ENCODE measurements at regions not wholly inside any gene's neighbourhood (a gene's known extent, or its start where the extent isn't known, plus 50 kb on each side); places are given as distances from the start of the nearest gene placed in this dataset.

- TF ChIP-seq CTCF (IDR thresholded peaks at IDR 0.05; ENCODE audit: insufficient read depth, low read length, poor library complexity, severe bottlenecking) = no peak
- Histone ChIP-seq H3K36me3 (ENCODE audit: control insufficient read depth, insufficient read depth, low read length) (no peaks in the 10 kb centered on the region), H3K27me3 (replicated peaks; ENCODE audit: control insufficient read depth, insufficient read depth, low read length) (no peaks in the 10 kb centered on the region)
Observed at GRCh38 chr6:21299216-21299615, 294.3 kb upstream of the SOX4 start.

DNA sequence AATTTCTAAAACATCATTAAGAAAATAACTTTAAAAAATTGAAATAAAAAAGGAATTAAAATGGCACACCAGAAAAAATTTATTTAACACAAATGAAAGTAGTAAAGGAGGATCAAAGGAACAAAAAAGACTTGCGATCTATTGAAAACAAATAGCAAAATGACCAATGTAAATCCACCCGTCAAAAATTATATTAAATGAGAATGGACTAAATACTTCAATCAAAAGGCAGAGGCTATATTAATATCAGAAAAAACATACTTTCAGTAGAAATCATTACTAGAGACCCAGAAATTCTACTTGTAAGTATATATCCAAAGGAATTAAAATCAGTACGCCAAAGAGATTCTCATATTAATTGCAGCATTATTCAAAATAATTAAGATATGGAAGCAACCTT, 293.1 kb upstream of the SOX4 start:
- no peak for TF ChIP-seq CTCF (IDR thresholded peaks at IDR 0.05; ENCODE audit: insufficient read depth, low read length, poor library complexity, severe bottlenecking)
- H3K27me3 ChIP-seq (replicated peaks; ENCODE audit: control insufficient read depth, insufficient read depth, low read length) = no peaks in the 10 kb centered on the region
- no peak overlapping the region for H3K4me3 ChIP-seq (replicated peaks; ENCODE audit: low read depth, low read length)
- no peaks in the 10 kb centered on the region for H3K36me3 ChIP-seq (ENCODE audit: control insufficient read depth, insufficient read depth, low read length)
- DNase-seq (ENCODE audit: extremely low read depth, insufficient read length) = no peak

More at GRCh38 chr6:21299216-21299615, 294.3 kb upstream of the SOX4 start:
- H3K4me3 ChIP-seq (replicated peaks; ENCODE audit: low read depth, low read length) = no peak overlapping the region
- DNase-seq (ENCODE audit: extremely low read depth, insufficient read length) = no peak

DNA sequence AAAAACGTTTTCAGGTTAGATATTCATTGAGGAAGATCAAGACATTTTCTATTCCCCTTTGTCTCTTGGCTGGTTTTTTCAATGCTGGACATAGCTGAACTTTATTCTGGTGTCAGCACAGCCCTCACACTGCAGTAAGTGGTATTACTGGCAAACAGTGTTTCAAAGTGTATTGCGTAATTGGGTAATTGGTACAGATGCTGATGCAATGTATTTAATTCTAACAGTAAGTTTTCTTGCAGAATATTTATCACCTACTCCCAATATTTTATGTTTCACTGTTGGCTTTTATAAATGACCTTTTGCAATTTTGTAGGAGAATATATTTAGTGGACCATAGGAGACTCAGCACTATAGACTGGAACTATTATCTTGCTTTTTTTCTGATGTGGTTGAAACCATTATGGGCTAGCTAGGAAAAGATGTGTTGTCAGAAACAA, 287.6 kb upstream of the SOX4 start:
- no peak overlapping the region for H3K4me3 ChIP-seq (replicated peaks; ENCODE audit: low read depth, low read length)
- no peak for DNase-seq (ENCODE audit: extremely low read depth, insufficient read length)

GRCh38 chr6:21306546-21306945, 287.0 kb upstream of the SOX4 start:
- Histone ChIP-seq H3K36me3 (ENCODE audit: control insufficient read depth, insufficient read depth, low read length) (no peaks in the 10 kb centered on the region), H3K4me3 (replicated peaks; ENCODE audit: low read depth, low read length) (no peak overlapping the region), H3K27me3 (replicated peaks; ENCODE audit: control insufficient read depth, insufficient read depth, low read length) (no peaks in the 10 kb centered on the region)
- TF ChIP-seq CTCF (IDR thresholded peaks at IDR 0.05; ENCODE audit: insufficient read depth, low read length, poor library complexity, severe bottlenecking) = no peak
- DNase-seq (ENCODE audit: extremely low read depth, insufficient read length) = no peak

More for the DNA sequence above, 287.6 kb upstream of the SOX4 start:
- Histone ChIP-seq H3K36me3 (ENCODE audit: control insufficient read depth, insufficient read depth, low read length) (no peaks in the 10 kb centered on the region), H3K27me3 (replicated peaks; ENCODE audit: control insufficient read depth, insufficient read depth, low read length) (no peaks in the 10 kb centered on the region)
- TF ChIP-seq CTCF (IDR thresholded peaks at IDR 0.05; ENCODE audit: insufficient read depth, low read length, poor library complexity, severe bottlenecking) = no peak

- TF ChIP-seq CTCF (IDR thresholded peaks at IDR 0.05; ENCODE audit: insufficient read depth, low read length, poor library complexity, severe bottlenecking) = no peak
- Histone ChIP-seq H3K36me3 (ENCODE audit: control insufficient read depth, insufficient read depth, low read length) (no peaks in the 10 kb centered on the region), H3K27me3 (replicated peaks; ENCODE audit: control insufficient read depth, insufficient read depth, low read length) (no peaks in the 10 kb centered on the region), H3K4me3 (replicated peaks; ENCODE audit: low read depth, low read length) (no peak overlapping the region)
- no peak for DNase-seq (ENCODE audit: extremely low read depth, insufficient read length)
Observed at GRCh38 chr6:21309807-21310221, 283.7 kb upstream of the SOX4 start.

- no peak for DNase-seq (ENCODE audit: extremely low read depth, insufficient read length)
- TF ChIP-seq CTCF (IDR thresholded peaks at IDR 0.05; ENCODE audit: insufficient read depth, low read length, poor library complexity, severe bottlenecking) = no peak
Observed at GRCh38 chr6:21310568-21311140, 282.9 kb upstream of the SOX4 start.

More at GRCh38 chr6:21310568-21311140, 282.9 kb upstream of the SOX4 start:
- no peaks in the 10 kb centered on the region for H3K36me3 ChIP-seq (ENCODE audit: control insufficient read depth, insufficient read depth, low read length)
- H3K27me3 ChIP-seq (replicated peaks; ENCODE audit: control insufficient read depth, insufficient read depth, low read length) = no peaks in the 10 kb centered on the region
- H3K4me3 ChIP-seq (replicated peaks; ENCODE audit: low read depth, low read length) = no peak overlapping the region
